Transverse colon (tissue), 4 donors: ENCODE measurements at regions not wholly inside any gene's neighbourhood (a gene's known extent, or its start where the extent isn't known, plus 50 kb on each side); places are given as distances from the start of the nearest gene placed in this dataset.

Experiments used
- DNase-seq: peaks from one replicate; pipeline ENCODE4 v3.0.0-alpha.2; 2019
- H3K27ac ChIP-seq, 4 donors: fragments of 200-600 bp; sonication (generic); 2 replicates each; pipeline ENCODE4 v1.5.1; 2016 to 2018; ENCODE audit warnings: inconsistent platforms in 4 of 4
- H3K27me3 ChIP-seq: fragments of 200-600 bp; sonication (generic); 2 replicates; pipeline ENCODE4 v1.5.1; 2017; ENCODE audit warnings: inconsistent platforms
- H3K36me3 ChIP-seq, 4 donors: fragments of 200-600 bp; sonication (generic); 2 replicates each; pipeline ENCODE4 v1.5.1; 2017 to 2019; ENCODE audit warnings: inconsistent platforms in 4 of 4
- H3K4me1 ChIP-seq, 4 donors: fragments of 200-600 bp; sonication (generic); 2 replicates each; pipeline ENCODE4 v1.5.1; 2017 to 2020; ENCODE audit warnings: inconsistent platforms in 4 of 4
- H3K4me3 ChIP-seq, 4 donors: fragments of 200-600 bp; sonication (generic); 1 replicate in 1 of 4; 2 replicates in 3 of 4; pipeline versions ENCODE4 v1.5.1 to v1.6.1; 2017 to 2019; ENCODE audit warnings: inconsistent platforms in 4 of 4
- H3K9me3 ChIP-seq, 2 donors: fragments of 200-600 bp; sonication (generic); 2 replicates each; pipeline ENCODE4 v1.5.1; 2017 to 2019; ENCODE audit warnings: inconsistent platforms in 2 of 2
- CTCF ChIP-seq, 5 experiments: fragments of 200-600 bp in 3 of 5; fragments of 450-650 bp in 2 of 5; sonication (generic) in 3 of 5; IDR thresholded peaks; 1 replicate in 2 of 5; 2 replicates in 3 of 5; pipeline ENCODE4 v1.5.1; 2016 to 2017; ENCODE audit warnings: antibody characterized with exemption in 5 of 5, inconsistent platforms in 3 of 5, mild to moderate bottlenecking in 2 of 5, moderate library complexity in 1 of 5
- EP300 ChIP-seq: sonication (generic); formaldehyde crosslinking; IDR thresholded peaks from one replicate; pipeline ENCODE4 v1.6.1; 2017; ENCODE audit warnings: antibody characterized with exemption, low read depth
- POLR2A ChIP-seq: fragments of 450-650 bp; IDR thresholded peaks from one replicate; pipeline ENCODE4 v1.6.1; 2016; ENCODE audit warnings: antibody characterized with exemption, mild to moderate bottlenecking, moderate library complexity
- POLR2AphosphoS5 ChIP-seq, 3 donors: sonication (generic); formaldehyde crosslinking; IDR thresholded peaks; one replicate each; pipeline ENCODE4 v1.6.1; 2016; ENCODE audit warnings: antibody characterized with exemption in 3 of 3
- WGBS, 2 donors: methylation state at CpG; one replicate each; pipeline ENCODE4 v1.1.5; 2018; ENCODE audit warnings: low coverage in 1 of 2; 5-methylcytosine and 5-hydroxymethylcytosine counted together
- in situ Hi-C, 4 donors: fragments of 200-750 bp; cut with MboI; loops; one replicate each; pipeline versions ENCODE4 v1.15.0 to v1.15.1; 2017; ENCODE audit warnings: low sequenced_read_pairs in 3 of 4, low pct_ligation_motif_present in 1 of 4, low pct_unique_long_range_greater_than_20kb in 1 of 4
- intact Hi-C: fragments of 100-400 bp; cut with DNase I; formaldehyde crosslinking; loops from one replicate; pipeline ENCODE4 v1.15.1; 2023; ENCODE audit warnings: low total_unique reads

- no peak for TF ChIP-seq POLR2AphosphoS5 (IDR thresholded peaks at IDR 0.05)
- TF ChIP-seq CTCF (IDR thresholded peaks at IDR 0.05) = no peak
- TF ChIP-seq POLR2A = no peak
- no peak for TF ChIP-seq EP300
- Histone ChIP-seq H3K27ac (no peak overlapping the region), H3K27me3 (no peaks in the 10 kb centered on the region), H3K36me3 (no peaks in the 10 kb centered on the region), H3K4me3 (no peak overlapping the region), H3K9me3 (no peaks in the 10 kb centered on the region), H3K4me1 (no peaks in the 10 kb centered on the region)
- DNase-seq = no peak
- WGBS, 2 donors = 50 to 52% methylated on average over 2 of the region's 2 CpGs
- in situ Hi-C loops (no loop called here), intact Hi-C loops (no loop called here)
Observed at GRCh38 chr13:76216729-76217128, 580.6 kb downstream of the LMO7 start.

GRCh38 chr13:76214001-76214400, 577.9 kb downstream of the LMO7 start:
- no peaks in the 10 kb centered on the region for H3K9me3 ChIP-seq
- no peak for DNase-seq
- no peaks in the 10 kb centered on the region for H3K27me3 ChIP-seq
- 85 to 88% methylated on average over 1 of the region's 1 CpG for WGBS, 2 donors
- no peak for TF ChIP-seq POLR2AphosphoS5 (IDR thresholded peaks at IDR 0.05)
- TF ChIP-seq CTCF (IDR thresholded peaks at IDR 0.05) = no peak
- TF ChIP-seq POLR2A = no peak
- TF ChIP-seq EP300 = no peak
- in situ Hi-C loops (no loop called here), intact Hi-C loops (no loop called here)
- H3K36me3 ChIP-seq = no peaks in the 10 kb centered on the region
- no peaks in the 10 kb centered on the region for H3K4me1 ChIP-seq
- H3K4me3 ChIP-seq = no peak overlapping the region
- no peak overlapping the region for H3K27ac ChIP-seq

- intact Hi-C loops = no loop called here
- in situ Hi-C loops = no loop called here
Observed at GRCh38 chr13:76213423-76213904, 577.3 kb downstream of the LMO7 start.

GRCh38 chr13:76210262-76210661, 574.1 kb downstream of the LMO7 start:
- intact Hi-C loops = no loop called here
- Histone ChIP-seq H3K36me3 (no peaks in the 10 kb centered on the region), H3K4me3 (no peak overlapping the region), H3K9me3 (no peaks in the 10 kb centered on the region), H3K4me1 (no peaks in the 10 kb centered on the region), H3K27ac (no peak overlapping the region), H3K27me3 (no peaks in the 10 kb centered on the region)
- no peak for TF ChIP-seq POLR2A
- TF ChIP-seq CTCF (IDR thresholded peaks at IDR 0.05) = no peak
- TF ChIP-seq POLR2AphosphoS5 (IDR thresholded peaks at IDR 0.05) = no peak
- TF ChIP-seq EP300 = no peak
- in situ Hi-C loops = no loop called here
- WGBS, 2 donors = 75 to 96% methylated on average over 1 of the region's 1 CpG
- DNase-seq = no peak

More at GRCh38 chr13:76213423-76213904, 577.3 kb downstream of the LMO7 start:
- no peak for DNase-seq
- Histone ChIP-seq H3K4me3 (no peak overlapping the region), H3K4me1 (no peaks in the 10 kb centered on the region), H3K27ac (no peak overlapping the region), H3K9me3 (no peaks in the 10 kb centered on the region), H3K36me3 (no peaks in the 10 kb centered on the region), H3K27me3 (no peaks in the 10 kb centered on the region)
- 60 to 67% methylated on average over 1 to 3 of the region's 3 CpGs for WGBS, 2 donors
- TF ChIP-seq POLR2A (no peak), POLR2AphosphoS5 (IDR thresholded peaks at IDR 0.05) (no peak), EP300 (no peak), CTCF (IDR thresholded peaks at IDR 0.05) (no peak)
